HepG2 (cell line): ENCODE measurements at regions not wholly inside any gene's neighbourhood (a gene's known extent, or its start where the extent isn't known, plus 50 kb on each side); places are given as distances from the start of the nearest gene placed in this dataset.

Experiments
- ATAC-seq: fragments of 200-7000 bp; cut with Tn5 transposase; 3 replicates; pipeline ENCODE4 v1.9.1; 2020; ENCODE audit warnings: mild to moderate bottlenecking, moderate library complexity
- BruUV-seq: library from RNA; stranded (reverse); fragments of 400-500 nt; replicated peaks from 2 replicates; lab custom pipeline; 2021; lab: Mats Ljungman, UMichigan
- CTCF ChIA-PET: fragments of 300-600 bp; formaldehyde crosslinking; extraction: SDS; loops from one replicate; lab custom pipeline; 2021; ENCODE audit warnings: low total read pairs, inconsistent platforms, low intra/inter-chr PET ratio; lab: Yijun Ruan, JAX
- POLR2A ChIA-PET: fragments of 350-600 bp; sonication (Branson Sonifier 250); formaldehyde crosslinking; loops from one replicate; lab custom pipeline; 2020; ENCODE audit warnings: antibody characterized with exemption, inconsistent platforms; lab: Yijun Ruan, JAX
- DNase-seq: peaks from one replicate; pipeline ENCODE4 v3.0.0-alpha.2; 2015; ENCODE audit warnings: low spot score
- FAIRE-seq: peaks from 3 replicates; lab custom pipeline; 2011; peaks lifted over from hg19 to GRCh38; lab: Jason Lieb, UNC
- H2AFZ ChIP-seq: one replicate; pipeline ENCODE4 v1.6.1; 2011; ENCODE audit warnings: low read length, inconsistent platforms
- H3K27ac ChIP-seq: fragments of 300-600 bp; 3 replicates; pipeline ENCODE4 v1.8.0; 2011; ENCODE audit warnings: mixed run types, mild to moderate bottlenecking, mixed read lengths, low read length, inconsistent platforms; ENCODE audit not compliant: insufficient read depth; ENCODE audit errors: extremely low read length
- H3K27me3 ChIP-seq, 2 experiments: fragments of 200-600 bp in 1 of 2; 2 replicates in 1 of 2; 3 replicates in 1 of 2; pipeline versions ENCODE4 v1.6.0 to v1.8.0; 2011; ENCODE audit warnings: low read length in 2 of 2, mild to moderate bottlenecking in 2 of 2, moderate library complexity in 2 of 2, inconsistent platforms in 1 of 2; ENCODE audit not compliant: insufficient read depth in 2 of 2, control insufficient read depth in 1 of 2
- H3K36me3 ChIP-seq, 2 experiments: fragments of 200-600 bp in 1 of 2; replicated peaks in 1 of 2; 2 replicates in 1 of 2; 3 replicates in 1 of 2; pipeline versions ENCODE4 v1.5.1 to v1.8.0; 2011; ENCODE audit warnings: low read length in 2 of 2, inconsistent platforms in 1 of 2; ENCODE audit not compliant: insufficient read depth in 2 of 2, control insufficient read depth in 1 of 2
- H3K4me1 ChIP-seq: 2 replicates; pipeline ENCODE4 v1.5.1; 2012; ENCODE audit warnings: low read length, inconsistent platforms; ENCODE audit not compliant: insufficient read depth
- H3K4me2 ChIP-seq: 2 replicates; pipeline ENCODE4 v1.6.0; 2011; ENCODE audit warnings: low read depth, low read length, inconsistent platforms
- H3K4me3 ChIP-seq, 3 experiments: fragments of 200-600 bp in 1 of 3; sonication (generic), shearing (Covaris generic) in 1 of 3; replicated peaks in 1 of 3; 2 replicates each; pipeline ENCODE4 v1.5.1; 2011 to 2016; ENCODE audit warnings: low read length in 3 of 3, inconsistent platforms in 2 of 3, low read depth in 2 of 3, mild to moderate bottlenecking in 2 of 3, control low read depth in 1 of 3, mixed read lengths in 1 of 3; ENCODE audit not compliant: insufficient read depth in 1 of 3
- H3K79me2 ChIP-seq: one replicate; pipeline ENCODE4 v1.6.1; 2011; ENCODE audit warnings: low read length, inconsistent platforms; ENCODE audit not compliant: insufficient read depth
- H3K9ac ChIP-seq: 2 replicates; pipeline ENCODE4 v1.6.0; 2011; ENCODE audit warnings: mild to moderate bottlenecking, low read depth, low read length, inconsistent platforms; ENCODE audit not compliant: insufficient read depth
- H3K9me3 ChIP-seq: 2 replicates; pipeline ENCODE4 v1.5.1; 2012; ENCODE audit warnings: mild to moderate bottlenecking, low read length
- H4K20me1 ChIP-seq: 2 replicates; pipeline ENCODE4 v1.6.0; 2011; ENCODE audit warnings: inconsistent platforms, mild to moderate bottlenecking, low read length, moderate library complexity; ENCODE audit not compliant: insufficient read depth
- ARNTL ChIP-seq: sonication (generic); formaldehyde crosslinking; IDR thresholded peaks from 2 replicates; pipeline ENCODE4 v1.4.0; 2020; ENCODE audit warnings: mild to moderate bottlenecking, missing genetic modification reagents
- IKZF4 ChIP-seq: sonication (generic); formaldehyde crosslinking; IDR thresholded peaks from 2 replicates; pipeline ENCODE4 v1.5.1; 2020; ENCODE audit warnings: borderline replicate concordance, mild to moderate bottlenecking, low read depth, missing genetic modification reagents; ENCODE audit errors: not compliant biosample characterization
- NFE2 ChIP-seq: sonication (generic); formaldehyde crosslinking; IDR thresholded peaks from 2 replicates; pipeline ENCODE4 v1.4.0; 2020; ENCODE audit warnings: missing genetic modification reagents
- ZNF496 ChIP-seq: sonication (generic); formaldehyde crosslinking; IDR thresholded peaks from 2 replicates; pipeline ENCODE4 v1.8.1; 2023; ENCODE audit warnings: mild to moderate bottlenecking, moderate library complexity, missing genetic modification reagents; ENCODE audit not compliant: insufficient replicate concordance
- ZSCAN21 ChIP-seq: sonication (generic); formaldehyde crosslinking; IDR thresholded peaks from 2 replicates; pipeline ENCODE4 v1.8.0; 2022; ENCODE audit warnings: mild to moderate bottlenecking, missing genetic modification reagents, moderate library complexity, borderline replicate concordance
- in situ Hi-C: cut with HindIII; loops from 2 replicates; pipeline ENCODE4 v1.10.0; 2017; ENCODE audit warnings: low pct_unique_long_range_greater_than_20kb; ENCODE audit not compliant: extremely low pct_ligation_motif_present
- intact Hi-C: fragments of 100-400 bp; cut with micrococcal nuclease; formaldehyde crosslinking; loops from one replicate; pipeline ENCODE4 v1.10.0; 2022; ENCODE audit not compliant: unreplicated experiment
- TF ChIP-seq, protein P1 (sequence below): sonication (generic); formaldehyde crosslinking; IDR thresholded peaks from 2 replicates; pipeline ENCODE4 v1.4.0; 2020; ENCODE audit warnings: missing genetic modification reagents
- TF ChIP-seq, protein P2 (sequence below): sonication (generic); formaldehyde crosslinking; IDR thresholded peaks from 2 replicates; pipeline ENCODE4 v1.4.0; 2020; ENCODE audit warnings: missing genetic modification reagents, borderline replicate concordance

DNA sequence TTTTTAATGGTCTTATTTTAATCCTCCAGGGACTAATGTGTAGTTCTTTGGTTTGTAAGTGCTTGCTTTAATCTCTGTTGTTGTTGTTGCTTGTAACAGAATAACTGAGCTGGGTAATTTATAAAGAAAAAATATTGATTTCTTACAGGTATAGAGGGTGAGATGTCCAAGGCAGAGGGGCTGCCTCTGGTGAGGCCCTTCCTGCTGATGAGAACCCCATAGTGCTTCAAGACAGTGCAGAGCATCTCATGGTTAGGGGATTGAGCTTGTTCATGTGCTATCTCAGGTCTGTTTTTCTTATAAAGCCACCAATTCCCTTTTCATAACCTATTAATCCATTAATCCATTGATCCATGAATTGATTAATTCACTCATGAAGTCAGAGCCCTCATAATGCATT, 516.3 kb upstream of the KCND2 start (continued):
- TF ChIP-seq, protein P1, sequence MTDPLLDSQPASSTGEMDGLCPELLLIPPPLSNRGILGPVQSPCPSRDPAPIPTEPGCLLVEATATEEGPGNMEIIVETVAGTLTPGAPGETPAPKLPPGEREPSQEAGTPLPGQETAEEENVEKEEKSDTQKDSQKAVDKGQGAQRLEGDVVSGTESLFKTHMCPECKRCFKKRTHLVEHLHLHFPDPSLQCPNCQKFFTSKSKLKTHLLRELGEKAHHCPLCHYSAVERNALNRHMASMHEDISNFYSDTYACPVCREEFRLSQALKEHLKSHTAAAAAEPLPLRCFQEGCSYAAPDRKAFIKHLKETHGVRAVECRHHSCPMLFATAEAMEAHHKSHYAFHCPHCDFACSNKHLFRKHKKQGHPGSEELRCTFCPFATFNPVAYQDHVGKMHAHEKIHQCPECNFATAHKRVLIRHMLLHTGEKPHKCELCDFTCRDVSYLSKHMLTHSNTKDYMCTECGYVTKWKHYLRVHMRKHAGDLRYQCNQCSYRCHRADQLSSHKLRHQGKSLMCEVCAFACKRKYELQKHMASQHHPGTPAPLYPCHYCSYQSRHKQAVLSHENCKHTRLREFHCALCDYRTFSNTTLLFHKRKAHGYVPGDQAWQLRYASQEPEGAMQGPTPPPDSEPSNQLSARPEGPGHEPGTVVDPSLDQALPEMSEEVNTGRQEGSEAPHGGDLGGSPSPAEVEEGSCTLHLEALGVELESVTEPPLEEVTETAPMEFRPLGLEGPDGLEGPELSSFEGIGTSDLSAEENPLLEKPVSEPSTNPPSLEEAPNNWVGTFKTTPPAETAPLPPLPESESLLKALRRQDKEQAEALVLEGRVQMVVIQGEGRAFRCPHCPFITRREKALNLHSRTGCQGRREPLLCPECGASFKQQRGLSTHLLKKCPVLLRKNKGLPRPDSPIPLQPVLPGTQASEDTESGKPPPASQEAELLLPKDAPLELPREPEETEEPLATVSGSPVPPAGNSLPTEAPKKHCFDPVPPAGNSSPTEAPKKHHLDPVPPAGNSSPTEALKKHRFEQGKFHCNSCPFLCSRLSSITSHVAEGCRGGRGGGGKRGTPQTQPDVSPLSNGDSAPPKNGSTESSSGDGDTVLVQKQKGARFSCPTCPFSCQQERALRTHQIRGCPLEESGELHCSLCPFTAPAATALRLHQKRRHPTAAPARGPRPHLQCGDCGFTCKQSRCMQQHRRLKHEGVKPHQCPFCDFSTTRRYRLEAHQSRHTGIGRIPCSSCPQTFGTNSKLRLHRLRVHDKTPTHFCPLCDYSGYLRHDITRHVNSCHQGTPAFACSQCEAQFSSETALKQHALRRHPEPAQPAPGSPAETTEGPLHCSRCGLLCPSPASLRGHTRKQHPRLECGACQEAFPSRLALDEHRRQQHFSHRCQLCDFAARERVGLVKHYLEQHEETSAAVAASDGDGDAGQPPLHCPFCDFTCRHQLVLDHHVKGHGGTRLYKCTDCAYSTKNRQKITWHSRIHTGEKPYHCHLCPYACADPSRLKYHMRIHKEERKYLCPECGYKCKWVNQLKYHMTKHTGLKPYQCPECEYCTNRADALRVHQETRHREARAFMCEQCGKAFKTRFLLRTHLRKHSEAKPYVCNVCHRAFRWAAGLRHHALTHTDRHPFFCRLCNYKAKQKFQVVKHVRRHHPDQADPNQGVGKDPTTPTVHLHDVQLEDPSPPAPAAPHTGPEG (CRISPR knock-in tag) = no peak
- TF ChIP-seq ZNF496 (CRISPR knock-in tag) = no peak
- TF ChIP-seq, all 625 proteins: peak for 0

DNA sequence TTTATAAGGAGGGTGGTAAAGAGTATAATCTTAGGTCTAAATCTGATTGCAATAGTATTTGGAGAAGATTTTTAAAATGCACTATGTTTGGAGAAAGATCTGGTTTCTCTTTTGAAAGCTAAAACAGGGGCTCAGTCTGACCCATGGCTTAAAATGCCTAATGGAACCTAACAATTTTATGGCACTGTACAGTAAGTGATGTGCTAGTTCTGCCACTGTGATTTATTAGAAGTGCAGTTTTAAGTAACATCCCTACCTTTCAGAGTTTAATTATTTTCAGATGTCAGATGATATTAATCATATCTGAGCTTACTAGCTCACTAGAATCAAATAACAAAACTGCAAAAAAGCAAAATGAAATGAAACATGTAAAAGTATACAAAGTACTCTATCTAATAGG, 514.7 kb upstream of the KCND2 start:
- Histone ChIP-seq H4K20me1 (no peaks in the 10 kb centered on the region), H3K36me3 (no peaks in the 10 kb centered on the region), H3K4me2 (no peak overlapping the region), H3K27me3 (no peaks in the 10 kb centered on the region), H3K79me2 (no peaks in the 10 kb centered on the region), H3K4me1 (no peaks in the 10 kb centered on the region), H3K4me3 (no peak overlapping the region), H2AFZ (no peak overlapping the region), H3K9ac (no peak overlapping the region), H3K27ac (no peak overlapping the region), H3K9me3 (no peaks in the 10 kb centered on the region)
- in situ Hi-C loops (no loop called here), intact Hi-C loops (no loop called here)
- FAIRE-seq = no peak
- BruUV-seq = no TSS peak
- no peak for ATAC-seq
- ChIA-PET POLR2A (no interaction called here), CTCF (no interaction called here)
- TF ChIP-seq IKZF4 (CRISPR knock-in tag) (no peak), ZSCAN21 (CRISPR knock-in tag) (no peak), ARNTL (CRISPR knock-in tag) (no peak), NFE2 (CRISPR knock-in tag) (no peak)
- TF ChIP-seq, protein P2, sequence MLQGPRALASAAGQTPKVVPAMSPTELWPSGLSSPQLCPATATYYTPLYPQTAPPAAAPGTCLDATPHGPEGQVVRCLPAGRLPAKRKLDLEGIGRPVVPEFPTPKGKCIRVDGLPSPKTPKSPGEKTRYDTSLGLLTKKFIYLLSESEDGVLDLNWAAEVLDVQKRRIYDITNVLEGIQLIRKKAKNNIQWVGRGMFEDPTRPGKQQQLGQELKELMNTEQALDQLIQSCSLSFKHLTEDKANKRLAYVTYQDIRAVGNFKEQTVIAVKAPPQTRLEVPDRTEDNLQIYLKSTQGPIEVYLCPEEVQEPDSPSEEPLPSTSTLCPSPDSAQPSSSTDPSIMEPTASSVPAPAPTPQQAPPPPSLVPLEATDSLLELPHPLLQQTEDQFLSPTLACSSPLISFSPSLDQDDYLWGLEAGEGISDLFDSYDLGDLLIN (CRISPR knock-in tag) = no peak
- DNase-seq = no peak
